ENCODE measurements at regions not wholly inside any gene's neighbourhood (a gene's known extent, or its start where the extent isn't known, plus 50 kb on each side); places are given as distances from the start of the nearest gene placed in this dataset.

DNA sequence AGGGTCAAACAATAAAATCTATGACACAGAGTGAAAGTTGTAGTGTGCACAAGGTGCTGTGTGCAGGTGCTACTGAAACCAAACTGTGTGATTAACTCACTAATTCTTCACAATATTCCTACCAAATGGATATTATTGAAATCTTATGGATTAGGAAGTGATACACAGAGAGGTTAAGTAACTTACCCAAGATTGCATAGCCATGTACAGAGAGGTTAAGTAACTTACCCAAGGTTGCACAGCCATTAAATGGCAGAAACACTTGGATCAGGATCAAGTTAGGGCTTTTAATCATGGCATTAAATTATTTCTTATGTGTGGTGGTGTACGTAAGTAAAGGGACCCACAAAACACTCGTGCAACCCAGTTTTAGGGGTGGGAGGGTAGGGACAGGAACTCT lies 771.4 kb downstream of the AACS start:
- TF ChIP-seq, protein P1, sequence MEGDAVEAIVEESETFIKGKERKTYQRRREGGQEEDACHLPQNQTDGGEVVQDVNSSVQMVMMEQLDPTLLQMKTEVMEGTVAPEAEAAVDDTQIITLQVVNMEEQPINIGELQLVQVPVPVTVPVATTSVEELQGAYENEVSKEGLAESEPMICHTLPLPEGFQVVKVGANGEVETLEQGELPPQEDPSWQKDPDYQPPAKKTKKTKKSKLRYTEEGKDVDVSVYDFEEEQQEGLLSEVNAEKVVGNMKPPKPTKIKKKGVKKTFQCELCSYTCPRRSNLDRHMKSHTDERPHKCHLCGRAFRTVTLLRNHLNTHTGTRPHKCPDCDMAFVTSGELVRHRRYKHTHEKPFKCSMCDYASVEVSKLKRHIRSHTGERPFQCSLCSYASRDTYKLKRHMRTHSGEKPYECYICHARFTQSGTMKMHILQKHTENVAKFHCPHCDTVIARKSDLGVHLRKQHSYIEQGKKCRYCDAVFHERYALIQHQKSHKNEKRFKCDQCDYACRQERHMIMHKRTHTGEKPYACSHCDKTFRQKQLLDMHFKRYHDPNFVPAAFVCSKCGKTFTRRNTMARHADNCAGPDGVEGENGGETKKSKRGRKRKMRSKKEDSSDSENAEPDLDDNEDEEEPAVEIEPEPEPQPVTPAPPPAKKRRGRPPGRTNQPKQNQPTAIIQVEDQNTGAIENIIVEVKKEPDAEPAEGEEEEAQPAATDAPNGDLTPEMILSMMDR (conservative IDR thresholded peaks at IDR 0.05): no peak
- TF ChIP-seq ZFX (IDR thresholded peaks at IDR 0.05): no peak
